Natural killer cell treated with Interleukin-12 subunit alpha and Interleukin-12 subunit beta and Interleukin-15 and Interleukin-18, amount 100 ng/mL, for 72 hours (primary cell): ENCODE measurements at regions not wholly inside any gene's neighbourhood (a gene's known extent, or its start where the extent isn't known, plus 50 kb on each side); places are given as distances from the start of the nearest gene placed in this dataset.
"Not testable (repeated sequence)": the region's sequence is repeated elsewhere in the genome, so short reads cannot be mapped to it uniquely, and the experiment has no call there.

Experiments used
- ATAC-seq, 2 donors: fragments of 150-1000 bp; cut with Tn5 transposase in 1 of 2; sonication (Bioruptor Pico), chemical (Tn5 transposase) in 1 of 2; 2 replicates each; pipeline ENCODE4 v1.10.0; 2021
- DNase-seq: peaks from one replicate; pipeline ENCODE4 v3.0.0; 2022; ENCODE audit warnings: low spot score
- H3K27ac Mint-ChIP-seq, 2 donors: 1 replicate in 1 of 2; 2 replicates in 1 of 2; pipeline ENCODE4 v1.8.0; 2022; ENCODE audit warnings: mixed read lengths in 2 of 2, mild to moderate bottlenecking in 1 of 2, moderate library complexity in 1 of 2
- H3K27me3 Mint-ChIP-seq, 2 donors: 1 replicate in 1 of 2; 2 replicates in 1 of 2; pipeline ENCODE4 v1.8.0; 2022; ENCODE audit warnings: mixed read lengths in 2 of 2
- H3K36me3 Mint-ChIP-seq: one replicate; pipeline ENCODE4 v1.8.0; 2022; ENCODE audit warnings: mixed read lengths
- H3K4me1 Mint-ChIP-seq, 2 donors: 1 replicate in 1 of 2; 2 replicates in 1 of 2; pipeline ENCODE4 v1.8.0; 2022; ENCODE audit warnings: low read depth in 2 of 2, mixed read lengths in 2 of 2, mild to moderate bottlenecking in 1 of 2
- H3K4me3 Mint-ChIP-seq: one replicate; pipeline ENCODE4 v1.8.0; 2022; ENCODE audit warnings: mixed read lengths
- H3K9me3 Mint-ChIP-seq: 2 replicates; pipeline ENCODE4 v1.8.0; 2022; ENCODE audit warnings: mixed read lengths

- DNase-seq = no peak
- H3K9me3 Mint-ChIP-seq = no peaks in the 10 kb centered on the region
- peaks cover 7 to 9% of the 10 kb centered on the region in 2 donors for H3K4me1 Mint-ChIP-seq
- peaks cover 0 to 5% of the 10 kb centered on the region in 2 donors for H3K27me3 Mint-ChIP-seq
- H3K36me3 Mint-ChIP-seq = no peaks in the 10 kb centered on the region
- no peak for ATAC-seq
- H3K4me3 Mint-ChIP-seq = no peak overlapping the region
- H3K27ac Mint-ChIP-seq = no peak overlapping the region
These were observed 109.6 kb downstream of the SYF2 start for GRCh38 chr1:25122747-25123146.

- ATAC-seq = no peak
- H3K4me1 Mint-ChIP-seq = peaks cover 9% of the 10 kb centered on the region in 2 donors
- no peak for DNase-seq
- no peaks in the 10 kb centered on the region for H3K36me3 Mint-ChIP-seq
- peak overlapping the region; percentile 6 for H3K4me3 Mint-ChIP-seq
- peaks cover 2 to 13% of the 10 kb centered on the region in 2 donors for H3K27me3 Mint-ChIP-seq
- H3K9me3 Mint-ChIP-seq = no peaks in the 10 kb centered on the region
- H3K27ac Mint-ChIP-seq = peak overlapping the region; percentile 20 to 61
These were observed 112.0 kb downstream of the SYF2 start for GRCh38 chr1:25120281-25120680.

GRCh38 chr1:25118546-25118945 lies 113.8 kb downstream of the SYF2 start:
- Mint-ChIP-seq H3K27me3 (peaks cover 9 to 20% of the 10 kb centered on the region in 2 donors), H3K4me1 (peaks cover 12 to 16% of the 10 kb centered on the region in 2 donors), H3K36me3 (no peaks in the 10 kb centered on the region), H3K9me3 (no peaks in the 10 kb centered on the region), H3K27ac (peak overlapping the region in 1 of 2 donors; percentile 47), H3K4me3 (no peak overlapping the region)
- DNase-seq (peak; percentile 20), ATAC-seq (peak in 1 of 2 donors; percentile 34)

GRCh38 chr1:25117233-25117823 lies 115.0 kb downstream of the SYF2 start:
- no peak overlapping the region for H3K4me3 Mint-ChIP-seq
- ATAC-seq = no peak
- no peak overlapping the region for H3K27ac Mint-ChIP-seq
- H3K4me1 Mint-ChIP-seq = peaks cover 12 to 16% of the 10 kb centered on the region in 2 donors
- peaks cover 9 to 20% of the 10 kb centered on the region in 2 donors for H3K27me3 Mint-ChIP-seq
- H3K9me3 Mint-ChIP-seq = no peaks in the 10 kb centered on the region
- DNase-seq = peak; percentile 23
- H3K36me3 Mint-ChIP-seq = no peaks in the 10 kb centered on the region

- no peak overlapping the region for H3K27ac Mint-ChIP-seq
- ATAC-seq (no peak), DNase-seq (no peak)
- H3K4me3 Mint-ChIP-seq = no peak overlapping the region
- H3K9me3 Mint-ChIP-seq = no peaks in the 10 kb centered on the region
- H3K36me3 Mint-ChIP-seq = no peaks in the 10 kb centered on the region
- H3K27me3 Mint-ChIP-seq = peaks cover 9 to 20% of the 10 kb centered on the region in 2 donors
- H3K4me1 Mint-ChIP-seq = peaks cover 12 to 16% of the 10 kb centered on the region in 2 donors
These were observed 115.5 kb downstream of the SYF2 start for GRCh38 chr1:25116832-25117231.

- Mint-ChIP-seq H3K4me1 (peaks cover 12 to 16% of the 10 kb centered on the region in 2 donors), H3K27me3 (peaks cover 9 to 20% of the 10 kb centered on the region in 2 donors)
- ATAC-seq, H3K27ac Mint-ChIP-seq, H3K4me3 Mint-ChIP-seq, H3K9me3 Mint-ChIP-seq, DNase-seq, H3K36me3 Mint-ChIP-seq: not testable (repeated sequence)
These were observed 116.2 kb downstream of the SYF2 start for GRCh38 chr1:25116117-25116516.

GRCh38 chr1:25113731-25114130 lies 118.6 kb downstream of the SYF2 start:
- no peak overlapping the region for H3K4me3 Mint-ChIP-seq
- H3K27me3 Mint-ChIP-seq = peaks cover 9 to 20% of the 10 kb centered on the region in 2 donors
- H3K36me3 Mint-ChIP-seq = peaks cover 10% of the 10 kb centered on the region
- DNase-seq (peak; percentile 2), ATAC-seq (no peak)
- peaks cover 8% of the 10 kb centered on the region for H3K9me3 Mint-ChIP-seq
- H3K4me1 Mint-ChIP-seq = peaks cover 16 to 17% of the 10 kb centered on the region in 2 donors
- no peak overlapping the region for H3K27ac Mint-ChIP-seq

- DNase-seq (no peak), ATAC-seq (no peak)
- Mint-ChIP-seq H3K27me3 (peaks cover 9 to 17% of the 10 kb centered on the region in 2 donors), H3K4me3 (no peak overlapping the region), H3K9me3 (peaks cover 8% of the 10 kb centered on the region), H3K4me1 (peaks cover 17 to 19% of the 10 kb centered on the region in 2 donors), H3K27ac (no peak overlapping the region), H3K36me3 (peaks cover 10% of the 10 kb centered on the region)
These were observed 119.2 kb downstream of the SYF2 start for GRCh38 chr1:25113086-25113485.

GRCh38 chr1:25112400-25112799 lies 119.9 kb downstream of the SYF2 start:
- H3K27me3 Mint-ChIP-seq = peaks cover 9 to 17% of the 10 kb centered on the region in 2 donors
- no peak for ATAC-seq
- H3K36me3 Mint-ChIP-seq = peaks cover 10% of the 10 kb centered on the region
- peaks cover 8% of the 10 kb centered on the region for H3K9me3 Mint-ChIP-seq
- H3K27ac Mint-ChIP-seq = no peak overlapping the region
- peaks cover 17 to 19% of the 10 kb centered on the region in 2 donors for H3K4me1 Mint-ChIP-seq
- peak; percentile 18 for DNase-seq
- H3K4me3 Mint-ChIP-seq = no peak overlapping the region

GRCh38 chr1:25111706-25112105 lies 120.6 kb downstream of the SYF2 start:
- peaks cover 9 to 17% of the 10 kb centered on the region in 2 donors for H3K27me3 Mint-ChIP-seq
- H3K9me3 Mint-ChIP-seq = peaks cover 8% of the 10 kb centered on the region
- H3K4me3 Mint-ChIP-seq = no peak overlapping the region
- H3K27ac Mint-ChIP-seq = no peak overlapping the region
- DNase-seq (no peak), ATAC-seq (no peak)
- H3K36me3 Mint-ChIP-seq = peaks cover 10% of the 10 kb centered on the region
- peaks cover 17 to 19% of the 10 kb centered on the region in 2 donors for H3K4me1 Mint-ChIP-seq

GRCh38 chr1:25110485-25110884 lies 121.8 kb downstream of the SYF2 start:
- H3K36me3 Mint-ChIP-seq = peaks cover 10% of the 10 kb centered on the region
- peaks cover 19 to 25% of the 10 kb centered on the region in 2 donors for H3K4me1 Mint-ChIP-seq
- H3K4me3 Mint-ChIP-seq = no peak overlapping the region
- ATAC-seq (no peak), DNase-seq (no peak)
- peaks cover 9 to 10% of the 10 kb centered on the region in 2 donors for H3K27me3 Mint-ChIP-seq
- no peak overlapping the region for H3K27ac Mint-ChIP-seq
- H3K9me3 Mint-ChIP-seq = peaks cover 8% of the 10 kb centered on the region

- H3K9me3 Mint-ChIP-seq = peaks cover 8% of the 10 kb centered on the region
- DNase-seq = no peak
- no peak for ATAC-seq
- H3K4me3 Mint-ChIP-seq = no peak overlapping the region
- peak overlapping the region; percentile 80 to 85 for H3K27ac Mint-ChIP-seq
- peaks cover 9% of the 10 kb centered on the region in 2 donors for H3K27me3 Mint-ChIP-seq
- peaks cover 10% of the 10 kb centered on the region for H3K36me3 Mint-ChIP-seq
- H3K4me1 Mint-ChIP-seq = peaks cover 16 to 23% of the 10 kb centered on the region in 2 donors
These were observed 122.3 kb downstream of the SYF2 start for GRCh38 chr1:25110036-25110435.

- peak; percentile 80 to 93 for ATAC-seq
- Mint-ChIP-seq H3K36me3 (peaks cover 10% of the 10 kb centered on the region), H3K4me1 (peaks cover 17 to 18% of the 10 kb centered on the region in 2 donors), H3K4me3 (peak overlapping the region; percentile 26), H3K27ac (peak overlapping the region; percentile 80 to 85), H3K9me3 (peaks cover 8% of the 10 kb centered on the region), H3K27me3 (peaks cover 9% of the 10 kb centered on the region in 2 donors)
- DNase-seq = peak; percentile 72
These were observed 122.8 kb downstream of the SYF2 start for GRCh38 chr1:25109531-25109951.

- DNase-seq = peak; percentile 31
- H3K27ac Mint-ChIP-seq = no peak overlapping the region
- ATAC-seq = no peak
These were observed 124.7 kb downstream of the SYF2 start for GRCh38 chr1:25107643-25108010.

More at GRCh38 chr1:25107643-25108010, 124.7 kb downstream of the SYF2 start:
- peaks cover 10% of the 10 kb centered on the region for H3K36me3 Mint-ChIP-seq
- H3K9me3 Mint-ChIP-seq = peaks cover 8% of the 10 kb centered on the region
- no peak overlapping the region for H3K4me3 Mint-ChIP-seq
- H3K4me1 Mint-ChIP-seq = peaks cover 17 to 18% of the 10 kb centered on the region in 2 donors
- peaks cover 10 to 19% of the 10 kb centered on the region in 2 donors for H3K27me3 Mint-ChIP-seq
